ENCODE measurements at regions not wholly inside any gene's neighbourhood (a gene's known extent, or its start where the extent isn't known, plus 50 kb on each side); places are given as distances from the start of the nearest gene placed in this dataset.

DNA sequence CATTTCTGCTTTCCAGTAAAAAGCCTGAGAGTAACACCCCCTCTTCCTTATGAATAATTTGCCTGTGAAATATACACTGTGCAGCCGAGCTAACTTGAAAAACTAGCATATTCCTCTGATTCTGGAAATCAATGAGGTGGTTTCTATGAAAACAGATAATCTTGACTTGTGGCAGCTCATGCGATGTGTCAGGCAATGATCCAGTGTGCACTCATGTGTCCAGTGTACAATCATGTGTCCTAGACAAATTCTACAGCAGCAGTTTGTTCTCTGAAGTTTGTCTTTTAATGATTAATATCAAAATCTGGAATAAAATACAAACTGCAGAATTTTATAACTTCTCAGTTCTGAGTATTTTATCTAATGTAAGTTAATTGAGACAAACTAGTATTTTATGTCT lies 2213.9 kb upstream of the PCDH20 start:
- no peaks in the 10 kb centered on the region for H3K4me1 ChIP-seq
- no peaks in the 10 kb centered on the region for H3K9me3 ChIP-seq
- TF ChIP-seq, protein P1, sequence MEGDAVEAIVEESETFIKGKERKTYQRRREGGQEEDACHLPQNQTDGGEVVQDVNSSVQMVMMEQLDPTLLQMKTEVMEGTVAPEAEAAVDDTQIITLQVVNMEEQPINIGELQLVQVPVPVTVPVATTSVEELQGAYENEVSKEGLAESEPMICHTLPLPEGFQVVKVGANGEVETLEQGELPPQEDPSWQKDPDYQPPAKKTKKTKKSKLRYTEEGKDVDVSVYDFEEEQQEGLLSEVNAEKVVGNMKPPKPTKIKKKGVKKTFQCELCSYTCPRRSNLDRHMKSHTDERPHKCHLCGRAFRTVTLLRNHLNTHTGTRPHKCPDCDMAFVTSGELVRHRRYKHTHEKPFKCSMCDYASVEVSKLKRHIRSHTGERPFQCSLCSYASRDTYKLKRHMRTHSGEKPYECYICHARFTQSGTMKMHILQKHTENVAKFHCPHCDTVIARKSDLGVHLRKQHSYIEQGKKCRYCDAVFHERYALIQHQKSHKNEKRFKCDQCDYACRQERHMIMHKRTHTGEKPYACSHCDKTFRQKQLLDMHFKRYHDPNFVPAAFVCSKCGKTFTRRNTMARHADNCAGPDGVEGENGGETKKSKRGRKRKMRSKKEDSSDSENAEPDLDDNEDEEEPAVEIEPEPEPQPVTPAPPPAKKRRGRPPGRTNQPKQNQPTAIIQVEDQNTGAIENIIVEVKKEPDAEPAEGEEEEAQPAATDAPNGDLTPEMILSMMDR (IDR thresholded peaks at IDR 0.05): no peak
- H3K36me3 ChIP-seq: no peaks in the 10 kb centered on the region
- DNase-seq (ENCODE audit: low spot score): no peak
- H3K27me3 ChIP-seq: no peaks in the 10 kb centered on the region
- no peak overlapping the region for H3K27ac ChIP-seq
- no peak overlapping the region for H3K4me3 ChIP-seq

DNA sequence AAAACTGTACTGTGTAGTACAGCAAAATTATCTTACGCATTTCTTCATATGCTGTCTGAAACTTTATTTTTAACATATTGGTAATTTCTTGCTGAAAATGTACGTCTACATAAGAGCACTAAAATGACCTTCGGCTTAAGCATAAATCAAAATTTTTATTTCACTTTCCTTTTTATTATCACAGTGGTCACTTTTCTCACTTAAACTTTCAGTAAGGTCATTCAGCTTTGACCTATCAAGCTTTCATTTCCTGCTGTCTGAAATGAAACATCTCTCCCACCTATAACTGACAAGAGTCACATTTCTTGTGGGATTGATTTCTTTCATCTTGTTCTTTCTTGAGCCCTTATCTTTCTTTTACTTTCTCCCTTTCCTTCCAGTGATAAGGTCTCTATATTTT lies 2212.7 kb upstream of the PCDH20 start:
- Histone ChIP-seq H3K4me1 (no peaks in the 10 kb centered on the region), H3K27ac (no peak overlapping the region), H3K27me3 (no peaks in the 10 kb centered on the region), H3K36me3 (no peaks in the 10 kb centered on the region), H3K9me3 (no peaks in the 10 kb centered on the region), H3K4me3 (no peak overlapping the region)
- TF ChIP-seq, protein P1 (IDR thresholded peaks at IDR 0.05): no peak
- DNase-seq (ENCODE audit: low spot score): no peak

DNA sequence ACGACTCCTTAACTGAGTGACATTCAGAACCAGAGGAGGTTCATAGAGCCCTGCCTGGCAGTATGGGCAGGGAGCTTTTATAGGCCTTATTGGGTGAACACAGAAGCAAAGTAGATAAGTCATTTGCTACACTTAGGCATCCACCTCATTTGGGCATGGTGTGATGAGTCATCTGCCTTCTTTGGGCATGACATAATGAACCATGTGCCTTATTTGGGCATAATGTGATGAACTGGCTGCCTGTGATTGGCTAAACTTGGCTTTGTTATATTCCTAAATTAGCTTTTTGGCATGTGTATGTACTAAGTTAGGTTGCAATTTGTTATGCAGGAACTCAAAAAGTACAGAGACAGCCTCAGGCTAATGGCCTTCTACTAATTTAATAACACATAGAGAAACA lies 2210.2 kb upstream of the PCDH20 start:
- DNase-seq (ENCODE audit: low spot score): no peak
- Histone ChIP-seq H3K36me3 (no peaks in the 10 kb centered on the region), H3K27me3 (no peaks in the 10 kb centered on the region), H3K27ac (no peak overlapping the region), H3K4me1 (no peaks in the 10 kb centered on the region), H3K9me3 (no peaks in the 10 kb centered on the region), H3K4me3 (no peak overlapping the region)
- TF ChIP-seq, protein P1 (IDR thresholded peaks at IDR 0.05): no peak

DNA sequence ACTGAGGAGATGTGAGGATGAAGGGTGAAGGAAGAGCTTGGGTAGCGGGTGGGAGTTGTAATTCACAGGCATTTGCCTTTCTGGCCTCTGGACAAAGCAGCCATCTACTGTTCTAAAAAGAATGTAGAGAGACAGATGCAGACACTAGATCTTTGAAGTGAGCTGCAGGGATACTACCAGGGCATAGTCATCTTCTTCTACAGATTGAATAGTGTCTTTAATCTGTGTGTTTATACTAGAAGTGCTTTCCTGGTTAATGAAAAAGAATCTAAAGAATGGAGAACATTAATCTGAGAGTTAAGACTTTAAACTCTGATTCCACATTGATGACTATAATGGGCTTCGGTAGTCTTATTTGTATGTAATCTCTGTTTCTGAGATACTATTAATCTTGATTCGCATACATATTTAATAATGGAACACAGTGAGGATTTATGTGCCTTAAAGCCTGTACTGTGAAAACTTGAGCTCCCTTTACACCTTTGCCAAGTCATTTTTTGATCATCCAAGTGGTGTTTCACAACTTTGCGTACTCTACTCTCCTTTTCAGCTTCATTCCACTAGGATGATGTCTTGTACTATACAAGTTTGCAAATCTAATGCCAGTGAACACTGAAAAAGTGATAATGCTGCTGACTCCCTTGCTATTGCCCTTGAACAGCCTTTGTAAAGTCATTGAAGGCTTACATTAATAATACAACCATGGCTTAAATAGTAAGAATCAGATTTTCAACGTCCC lies 2199.4 kb upstream of the PCDH20 start:
- H3K27me3 ChIP-seq: no peaks in the 10 kb centered on the region
- H3K9me3 ChIP-seq: no peaks in the 10 kb centered on the region
- DNase-seq (ENCODE audit: low spot score): no peak
- H3K27ac ChIP-seq: no peak overlapping the region
- no peak overlapping the region for H3K4me3 ChIP-seq
- TF ChIP-seq, protein P1 (IDR thresholded peaks at IDR 0.05): no peak
- H3K4me1 ChIP-seq: no peaks in the 10 kb centered on the region
- no peaks in the 10 kb centered on the region for H3K36me3 ChIP-seq

- peaks cover 0 to 30% of the 10 kb centered on the region in 2 donors for H3K9me3 ChIP-seq
- no peak for DNase-seq (ENCODE audit: low spot score)
- H3K4me1 ChIP-seq: no peaks in the 10 kb centered on the region
Measured at GRCh38 chr13:63607153-63607552, 2191.5 kb upstream of the PCDH20 start.

More at GRCh38 chr13:63607153-63607552, 2191.5 kb upstream of the PCDH20 start:
- Histone ChIP-seq H3K27ac (no peak overlapping the region), H3K36me3 (no peaks in the 10 kb centered on the region), H3K27me3 (no peaks in the 10 kb centered on the region), H3K4me3 (no peak overlapping the region)
- TF ChIP-seq, protein P1 (IDR thresholded peaks at IDR 0.05): no peak
